HG03159 (cell line): ENCODE measurements at regions not wholly inside any gene's neighbourhood (a gene's known extent, or its start where the extent isn't known, plus 50 kb on each side); places are given as distances from the start of the nearest gene placed in this dataset.
"Not testable (repeated sequence)": the region's sequence is repeated elsewhere in the genome, so short reads cannot be mapped to it uniquely, and the experiment has no call there.

Source experiments
- ATAC-seq: cut with Tn5 transposase; IDR thresholded peaks from one replicate; pipeline ENCODE4 v1.9.1; 2021; ENCODE audit warnings: mild to moderate bottlenecking, moderate library complexity; ENCODE audit not compliant: unreplicated experiment

- no peak for ATAC-seq
Measured at GRCh38 chr6:102736941-102737368, 1343.4 kb downstream of the GRIK2 start.

GRCh38 chr6:102732898-102733297, 1339.4 kb downstream of the GRIK2 start:
- no peak for ATAC-seq

- not testable (repeated sequence) for ATAC-seq
Measured at GRCh38 chr6:102722086-102722485, 1328.6 kb downstream of the GRIK2 start.

GRCh38 chr6:102717737-102718456, 1324.4 kb downstream of the GRIK2 start:
- ATAC-seq, result no peak

- ATAC-seq, result no peak
Measured at GRCh38 chr6:102717252-102717651, 1323.7 kb downstream of the GRIK2 start.

GRCh38 chr6:102701019-102701418, 1307.5 kb downstream of the GRIK2 start:
- ATAC-seq, result no peak

- ATAC-seq, result no peak
Measured at GRCh38 chr6:102686461-102686860, 1293.0 kb downstream of the GRIK2 start.

- no peak for ATAC-seq
Measured at GRCh38 chr6:102680413-102680812, 1286.9 kb downstream of the GRIK2 start.

- no peak for ATAC-seq
Measured at GRCh38 chr6:102679865-102680264, 1286.4 kb downstream of the GRIK2 start.

GRCh38 chr6:102677225-102677624, 1283.7 kb downstream of the GRIK2 start:
- ATAC-seq, result no peak

- ATAC-seq, result no peak
Measured at GRCh38 chr6:102670735-102671134, 1277.2 kb downstream of the GRIK2 start.

- no peak for ATAC-seq
Measured at GRCh38 chr6:102662851-102663250, 1269.3 kb downstream of the GRIK2 start.

- no peak for ATAC-seq
Measured at GRCh38 chr6:102660303-102660702, 1266.8 kb downstream of the GRIK2 start.

GRCh38 chr6:102655823-102656222, 1262.3 kb downstream of the GRIK2 start:
- ATAC-seq, result no peak

GRCh38 chr6:102641426-102641825, 1247.9 kb downstream of the GRIK2 start:
- ATAC-seq, result no peak

- ATAC-seq, result no peak
Measured at GRCh38 chr6:102631921-102632320, 1238.4 kb downstream of the GRIK2 start.

GRCh38 chr6:102623201-102623600, 1229.7 kb downstream of the GRIK2 start:
- no peak for ATAC-seq

GRCh38 chr6:102619585-102619984, 1226.1 kb downstream of the GRIK2 start:
- no peak for ATAC-seq

- no peak for ATAC-seq
Measured at GRCh38 chr6:102582569-102582968, 1189.1 kb downstream of the GRIK2 start.

GRCh38 chr6:102581378-102582124, 1188.0 kb downstream of the GRIK2 start:
- no peak for ATAC-seq

- no peak for ATAC-seq
Measured at GRCh38 chr6:102571236-102571908, 1177.9 kb downstream of the GRIK2 start.

- ATAC-seq, result no peak
Measured at GRCh38 chr6:102562713-102563112, 1169.2 kb downstream of the GRIK2 start.
